SK-N-SH treated with all-trans-retinoic acid at 6 μM for 48 hours (cell line): ENCODE measurements at regions not wholly inside any gene's neighbourhood (a gene's known extent, or its start where the extent isn't known, plus 50 kb on each side); places are given as distances from the start of the nearest gene placed in this dataset.

Experiments used
- ATAC-seq: fragments of 200-7000 bp; cut with Tn5 transposase; 3 replicates; pipeline ENCODE4 v1.9.1; 2020; ENCODE audit warnings: mild to moderate bottlenecking, moderate library complexity
- ARNTL ChIP-seq: fragments of 450-650 bp; formaldehyde crosslinking; IDR thresholded peaks from 2 replicates; pipeline ENCODE4 v1.5.0; 2020; ENCODE audit warnings: low read depth, mild to moderate bottlenecking, moderate library complexity, borderline replicate concordance
- BACH2 ChIP-seq: fragments of 250-450 bp; sonication (Bioruptor Pico); IDR thresholded peaks from 2 replicates; pipeline ENCODE4 v1.9.0; 2021; ENCODE audit warnings: mild to moderate bottlenecking, borderline replicate concordance
- CSDC2 ChIP-seq: fragments of 250-450 bp; sonication (Bioruptor Pico); IDR thresholded peaks from 2 replicates; pipeline ENCODE4 v1.5.0; 2020; ENCODE audit warnings: mild to moderate bottlenecking, moderate library complexity
- OSR1 ChIP-seq: fragments of 250-450 bp; sonication (Bioruptor Pico); IDR thresholded peaks from 2 replicates; pipeline ENCODE4 v1.8.0; 2022; ENCODE audit warnings: moderate library complexity, mild to moderate bottlenecking, inconsistent platforms
- PPARA ChIP-seq: fragments of 250-450 bp; sonication (Bioruptor Pico); IDR thresholded peaks from 2 replicates; pipeline ENCODE4 v1.5.0; 2020; ENCODE audit warnings: mild to moderate bottlenecking, borderline replicate concordance
- RARB ChIP-seq: fragments of 250-450 bp; sonication (Bioruptor Pico); IDR thresholded peaks from 2 replicates; pipeline ENCODE4 v1.8.0; 2021; ENCODE audit warnings: mild to moderate bottlenecking, moderate library complexity
- SNAI2 ChIP-seq: fragments of 250-450 bp; sonication (Bioruptor Pico); IDR thresholded peaks from 2 replicates; pipeline ENCODE4 v1.5.0; 2020; ENCODE audit warnings: mild to moderate bottlenecking, moderate library complexity
- TCF4 ChIP-seq: fragments of 250-450 bp; sonication (Bioruptor Pico); IDR thresholded peaks from 2 replicates; pipeline ENCODE4 v1.8.0; 2021; ENCODE audit warnings: mild to moderate bottlenecking, moderate library complexity, borderline replicate concordance
- TOX ChIP-seq: fragments of 250-450 bp; sonication (Bioruptor Pico); IDR thresholded peaks from 2 replicates; pipeline ENCODE4 v1.8.0; 2021; ENCODE audit warnings: mild to moderate bottlenecking, moderate library complexity, borderline replicate concordance
- ZC3H10 ChIP-seq: fragments of 250-450 bp; sonication (Bioruptor Pico); IDR thresholded peaks from 2 replicates; pipeline ENCODE4 v1.5.1; 2021; ENCODE audit warnings: mild to moderate bottlenecking, moderate library complexity
- ZFP3 ChIP-seq: fragments of 250-450 bp; sonication (Bioruptor Pico); IDR thresholded peaks from 2 replicates; pipeline ENCODE4 v1.5.0; 2020; ENCODE audit warnings: mild to moderate bottlenecking, moderate library complexity
- ZFP30 ChIP-seq: fragments of 450-650 bp; formaldehyde crosslinking; IDR thresholded peaks from 2 replicates; pipeline ENCODE4 v1.5.0; 2022; ENCODE audit warnings: mild to moderate bottlenecking, moderate library complexity
- ZNF565 ChIP-seq: fragments of 450-650 bp; formaldehyde crosslinking; conservative IDR thresholded peaks from 2 replicates; pipeline ENCODE4 v1.5.0; 2020; ENCODE audit warnings: low read depth, mild to moderate bottlenecking, moderate library complexity
- ZNF70 ChIP-seq: fragments of 450-650 bp; formaldehyde crosslinking; IDR thresholded peaks from 2 replicates; pipeline ENCODE4 v1.5.0; 2020; ENCODE audit warnings: mild to moderate bottlenecking, moderate library complexity
- ZNF8 ChIP-seq: fragments of 450-650 bp; formaldehyde crosslinking; IDR thresholded peaks from 2 replicates; pipeline ENCODE4 v1.5.0; 2020; ENCODE audit warnings: mild to moderate bottlenecking, moderate library complexity
- TF ChIP-seq, protein P1 (sequence below): fragments of 250-450 bp; sonication (Bioruptor Pico); IDR thresholded peaks from 2 replicates; pipeline ENCODE4 v1.8.0; 2021; ENCODE audit warnings: low read depth, mild to moderate bottlenecking, moderate library complexity, borderline replicate concordance
- TF ChIP-seq, protein P2 (sequence below): fragments of 250-450 bp; sonication (Bioruptor Pico); IDR thresholded peaks from 2 replicates; pipeline ENCODE4 v1.5.0; 2020; ENCODE audit warnings: mild to moderate bottlenecking, moderate library complexity
- TF ChIP-seq, protein P3 (sequence below): fragments of 250-450 bp; sonication (Bioruptor Pico); IDR thresholded peaks from 2 replicates; pipeline ENCODE4 v1.5.1; 2020; ENCODE audit warnings: low read depth, mild to moderate bottlenecking, moderate library complexity
- TF ChIP-seq, protein P4 (sequence below): fragments of 250-450 bp; sonication (Bioruptor Pico); IDR thresholded peaks from 2 replicates; pipeline ENCODE4 v1.5.1; 2021; ENCODE audit warnings: mild to moderate bottlenecking, moderate library complexity

GRCh38 chr5:82798676-82799075, 278.5 kb downstream of the TMEM167A start:
- TF ChIP-seq, protein P1, sequence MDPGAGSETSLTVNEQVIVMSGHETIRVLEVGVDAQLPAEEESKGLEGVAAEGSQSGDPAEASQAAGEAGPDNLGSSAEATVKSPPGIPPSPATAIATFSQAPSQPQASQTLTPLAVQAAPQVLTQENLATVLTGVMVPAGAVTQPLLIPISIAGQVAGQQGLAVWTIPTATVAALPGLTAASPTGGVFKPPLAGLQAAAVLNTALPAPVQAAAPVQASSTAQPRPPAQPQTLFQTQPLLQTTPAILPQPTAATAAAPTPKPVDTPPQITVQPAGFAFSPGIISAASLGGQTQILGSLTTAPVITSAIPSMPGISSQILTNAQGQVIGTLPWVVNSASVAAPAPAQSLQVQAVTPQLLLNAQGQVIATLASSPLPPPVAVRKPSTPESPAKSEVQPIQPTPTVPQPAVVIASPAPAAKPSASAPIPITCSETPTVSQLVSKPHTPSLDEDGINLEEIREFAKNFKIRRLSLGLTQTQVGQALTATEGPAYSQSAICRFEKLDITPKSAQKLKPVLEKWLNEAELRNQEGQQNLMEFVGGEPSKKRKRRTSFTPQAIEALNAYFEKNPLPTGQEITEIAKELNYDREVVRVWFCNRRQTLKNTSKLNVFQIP (CRISPR knock-in tag): no peak
- TF ChIP-seq, protein P2, sequence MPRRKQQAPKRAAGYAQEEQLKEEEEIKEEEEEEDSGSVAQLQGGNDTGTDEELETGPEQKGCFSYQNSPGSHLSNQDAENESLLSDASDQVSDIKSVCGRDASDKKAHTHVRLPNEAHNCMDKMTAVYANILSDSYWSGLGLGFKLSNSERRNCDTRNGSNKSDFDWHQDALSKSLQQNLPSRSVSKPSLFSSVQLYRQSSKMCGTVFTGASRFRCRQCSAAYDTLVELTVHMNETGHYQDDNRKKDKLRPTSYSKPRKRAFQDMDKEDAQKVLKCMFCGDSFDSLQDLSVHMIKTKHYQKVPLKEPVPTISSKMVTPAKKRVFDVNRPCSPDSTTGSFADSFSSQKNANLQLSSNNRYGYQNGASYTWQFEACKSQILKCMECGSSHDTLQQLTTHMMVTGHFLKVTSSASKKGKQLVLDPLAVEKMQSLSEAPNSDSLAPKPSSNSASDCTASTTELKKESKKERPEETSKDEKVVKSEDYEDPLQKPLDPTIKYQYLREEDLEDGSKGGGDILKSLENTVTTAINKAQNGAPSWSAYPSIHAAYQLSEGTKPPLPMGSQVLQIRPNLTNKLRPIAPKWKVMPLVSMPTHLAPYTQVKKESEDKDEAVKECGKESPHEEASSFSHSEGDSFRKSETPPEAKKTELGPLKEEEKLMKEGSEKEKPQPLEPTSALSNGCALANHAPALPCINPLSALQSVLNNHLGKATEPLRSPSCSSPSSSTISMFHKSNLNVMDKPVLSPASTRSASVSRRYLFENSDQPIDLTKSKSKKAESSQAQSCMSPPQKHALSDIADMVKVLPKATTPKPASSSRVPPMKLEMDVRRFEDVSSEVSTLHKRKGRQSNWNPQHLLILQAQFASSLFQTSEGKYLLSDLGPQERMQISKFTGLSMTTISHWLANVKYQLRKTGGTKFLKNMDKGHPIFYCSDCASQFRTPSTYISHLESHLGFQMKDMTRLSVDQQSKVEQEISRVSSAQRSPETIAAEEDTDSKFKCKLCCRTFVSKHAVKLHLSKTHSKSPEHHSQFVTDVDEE: no peak
- TF ChIP-seq RARB: no peak
- no peak for TF ChIP-seq SNAI2
- TF ChIP-seq, protein P3, sequence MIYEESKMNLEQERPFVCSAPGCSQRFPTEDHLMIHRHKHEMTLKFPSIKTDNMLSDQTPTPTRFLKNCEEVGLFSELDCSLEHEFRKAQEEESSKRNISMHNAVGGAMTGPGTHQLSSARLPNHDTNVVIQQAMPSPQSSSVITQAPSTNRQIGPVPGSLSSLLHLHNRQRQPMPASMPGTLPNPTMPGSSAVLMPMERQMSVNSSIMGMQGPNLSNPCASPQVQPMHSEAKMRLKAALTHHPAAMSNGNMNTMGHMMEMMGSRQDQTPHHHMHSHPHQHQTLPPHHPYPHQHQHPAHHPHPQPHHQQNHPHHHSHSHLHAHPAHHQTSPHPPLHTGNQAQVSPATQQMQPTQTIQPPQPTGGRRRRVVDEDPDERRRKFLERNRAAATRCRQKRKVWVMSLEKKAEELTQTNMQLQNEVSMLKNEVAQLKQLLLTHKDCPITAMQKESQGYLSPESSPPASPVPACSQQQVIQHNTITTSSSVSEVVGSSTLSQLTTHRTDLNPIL (CRISPR knock-in tag): no peak
- no peak for TF ChIP-seq ZNF8 (CRISPR knock-in tag)
- TF ChIP-seq CSDC2 (CRISPR knock-in tag): no peak
- no peak for ATAC-seq

GRCh38 chr5:82796643-82797416, 280.4 kb downstream of the TMEM167A start:
- TF ChIP-seq ARNTL (CRISPR knock-in tag) (no peak), TCF4 (no peak), CSDC2 (CRISPR knock-in tag) (no peak), ZNF70 (CRISPR knock-in tag) (no peak), ZFP3 (CRISPR knock-in tag) (no peak), ZNF8 (CRISPR knock-in tag) (no peak)
- no peak for ATAC-seq

- ATAC-seq: no peak
- TF ChIP-seq BACH2 (CRISPR knock-in tag) (no peak), PPARA (CRISPR knock-in tag) (no peak), OSR1 (no peak), ZNF565 (CRISPR knock-in tag) (no peak), ZC3H10 (CRISPR knock-in tag) (no peak), TCF4 (no peak), TOX (no peak), ZFP30 (CRISPR knock-in tag) (no peak), SNAI2 (no peak)
- TF ChIP-seq, protein P4, sequence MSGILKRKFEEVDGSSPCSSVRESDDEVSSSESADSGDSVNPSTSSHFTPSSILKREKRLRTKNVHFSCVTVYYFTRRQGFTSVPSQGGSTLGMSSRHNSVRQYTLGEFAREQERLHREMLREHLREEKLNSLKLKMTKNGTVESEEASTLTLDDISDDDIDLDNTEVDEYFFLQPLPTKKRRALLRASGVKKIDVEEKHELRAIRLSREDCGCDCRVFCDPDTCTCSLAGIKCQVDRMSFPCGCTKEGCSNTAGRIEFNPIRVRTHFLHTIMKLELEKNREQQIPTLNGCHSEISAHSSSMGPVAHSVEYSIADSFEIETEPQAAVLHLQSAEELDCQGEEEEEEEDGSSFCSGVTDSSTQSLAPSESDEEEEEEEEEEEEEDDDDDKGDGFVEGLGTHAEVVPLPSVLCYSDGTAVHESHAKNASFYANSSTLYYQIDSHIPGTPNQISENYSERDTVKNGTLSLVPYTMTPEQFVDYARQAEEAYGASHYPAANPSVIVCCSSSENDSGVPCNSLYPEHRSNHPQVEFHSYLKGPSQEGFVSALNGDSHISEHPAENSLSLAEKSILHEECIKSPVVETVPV (CRISPR knock-in tag): no peak
- TF ChIP-seq, protein P2: no peak
- TF ChIP-seq, protein P3 (CRISPR knock-in tag): no peak
These were observed 282.3 kb downstream of the TMEM167A start for GRCh38 chr5:82794876-82795275.
